ENCODE measurements at regions not wholly inside any gene's neighbourhood (a gene's known extent, or its start where the extent isn't known, plus 50 kb on each side); places are given as distances from the start of the nearest gene placed in this dataset.
"Not testable (repeated sequence)": the region's sequence is repeated elsewhere in the genome, so short reads cannot be mapped to it uniquely, and the experiment has no call there.

DNA sequence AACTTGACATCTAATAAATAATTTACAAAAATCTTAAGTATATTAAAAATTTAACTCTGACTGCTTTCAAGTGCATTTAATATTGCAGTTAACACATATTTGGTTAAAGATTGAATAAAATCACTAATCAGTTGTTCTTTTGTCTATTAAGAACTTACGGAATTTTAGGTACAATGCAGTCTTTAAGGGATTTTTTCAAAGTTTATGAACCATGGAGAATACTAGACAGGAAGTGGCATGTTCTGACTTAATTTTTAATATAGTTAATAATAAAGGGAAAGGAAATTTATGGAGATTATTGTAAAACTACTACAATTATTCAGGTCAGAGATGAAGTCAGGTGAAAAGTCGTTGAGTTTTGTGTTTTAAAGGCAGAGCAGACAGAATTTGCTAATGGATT is 240.9 kb downstream of the CALCRL start:
- no peak for ATAC-seq

GRCh38 chr2:187206471-187206870 is 241.6 kb downstream of the CALCRL start:
- DNase-seq (no peak), ATAC-seq (no peak)
- intact Hi-C loops (cut with DNase I) = no loop called here

More for the DNA sequence above, 240.9 kb downstream of the CALCRL start:
- intact Hi-C loops (cut with DNase I) = no loop called here
- DNase-seq = no peak

DNA sequence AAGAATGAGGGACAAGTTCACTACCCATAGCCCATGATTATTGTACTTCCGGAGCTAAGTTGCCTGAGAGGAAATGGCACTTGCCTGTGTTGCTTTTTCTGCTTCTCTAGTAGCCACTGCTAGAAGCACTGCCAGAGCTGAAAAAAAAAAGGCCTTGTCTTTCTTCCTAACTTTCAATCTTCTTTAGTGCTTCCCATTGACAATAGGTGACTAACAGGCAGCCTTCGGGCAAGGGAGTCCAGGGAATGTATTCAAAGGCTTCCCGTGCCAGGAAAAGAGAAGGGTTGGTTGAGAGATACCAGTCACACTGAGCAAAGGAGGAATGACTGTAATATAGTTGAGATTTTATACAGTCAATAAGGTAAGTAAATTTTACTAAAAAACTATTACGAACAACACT is 242.0 kb downstream of the CALCRL start:
- intact Hi-C loops (cut with DNase I) = no loop called here
- no peak for ATAC-seq
- DNase-seq = no peak

GRCh38 chr2:187198136-187198535 is 249.9 kb downstream of the CALCRL start:
- ATAC-seq (no peak), DNase-seq (no peak)
- intact Hi-C loops (cut with DNase I) = no loop called here

DNA sequence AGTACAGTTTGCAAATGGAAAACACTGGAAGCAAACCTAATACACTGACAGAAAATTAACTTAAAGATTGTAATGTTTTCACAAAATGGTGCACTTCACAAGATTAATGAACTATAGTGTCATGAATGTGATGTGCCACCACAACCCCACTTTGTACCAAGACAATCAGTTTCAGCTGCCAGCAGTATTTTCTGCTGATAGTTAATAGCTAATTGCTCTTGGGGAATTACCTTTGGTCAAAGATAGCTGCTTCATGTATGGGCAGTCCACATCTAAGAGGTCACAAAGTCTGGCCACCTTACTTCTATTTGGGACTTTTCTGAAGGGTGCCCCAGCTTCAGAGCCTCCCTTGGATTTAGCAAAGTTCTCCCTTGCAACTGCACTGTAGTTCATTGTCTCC is 254.0 kb downstream of the CALCRL start:
- intact Hi-C loops (cut with DNase I) = no loop called here
- no peak for ATAC-seq
- no peak for DNase-seq

DNA sequence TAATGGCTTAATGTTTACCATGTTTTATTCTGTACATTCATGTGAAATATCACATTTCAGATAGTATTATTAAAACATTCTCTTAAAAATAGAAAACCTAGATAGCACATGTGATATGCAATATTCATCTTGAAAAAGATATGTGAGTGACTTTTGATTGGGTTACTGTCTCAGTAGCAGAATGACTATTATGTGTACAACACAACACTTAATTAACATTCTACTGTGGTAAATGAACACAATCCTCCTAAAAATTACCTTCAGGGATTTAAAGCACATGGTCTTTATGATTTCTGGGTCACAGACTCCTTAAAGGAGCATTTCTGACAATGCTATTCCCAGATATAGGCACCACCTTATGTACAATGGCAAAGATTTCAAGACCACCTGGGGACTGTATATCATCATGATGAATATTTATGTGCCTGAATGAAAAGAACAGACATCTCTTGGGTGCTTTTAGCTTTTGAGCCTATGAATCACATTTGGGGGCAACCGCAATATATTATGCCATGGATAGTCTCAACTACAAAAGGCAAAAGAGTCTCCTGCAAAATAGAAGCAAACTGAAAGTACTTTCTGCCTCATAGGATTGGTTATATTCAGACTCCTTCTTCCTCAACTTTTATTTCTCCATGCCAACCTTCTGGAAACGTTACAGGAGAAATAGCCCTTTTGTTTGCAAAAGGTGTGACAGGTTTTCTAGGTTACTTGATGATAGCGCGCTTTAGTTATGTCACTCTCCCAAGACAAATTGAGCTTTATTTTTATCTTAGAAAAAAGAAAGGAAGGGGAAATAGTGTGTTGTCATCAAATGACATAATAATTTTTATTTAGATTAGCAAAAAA is 259.0 kb downstream of the CALCRL start:
- intact Hi-C loops (cut with DNase I) = no loop called here
- no peak for DNase-seq
- ATAC-seq = no peak

DNA sequence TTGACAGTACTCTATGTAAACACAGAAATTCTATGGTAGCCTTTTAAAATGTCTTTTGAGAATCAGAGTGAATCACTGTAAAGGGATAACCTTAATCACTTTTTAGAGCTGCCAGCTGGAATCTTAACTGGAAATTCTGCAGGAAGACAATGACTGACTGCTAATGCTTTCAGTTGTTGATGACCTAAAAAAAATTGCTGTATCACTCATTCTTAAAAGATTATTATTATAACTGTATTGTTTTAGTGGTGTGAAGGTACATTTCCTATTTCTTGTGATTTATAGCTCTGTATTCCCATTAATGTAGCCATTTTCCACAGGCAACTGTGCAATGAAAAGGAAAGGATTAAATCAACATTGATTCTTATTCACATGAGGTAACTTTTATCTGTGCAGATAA is 260.5 kb downstream of the CALCRL start:
- intact Hi-C loops (cut with DNase I) = no loop called here
- DNase-seq = no peak
- ATAC-seq = no peak

- ATAC-seq (no peak), DNase-seq (no peak)
- intact Hi-C loops (cut with DNase I) = no loop called here
These were observed 267.5 kb downstream of the CALCRL start for GRCh38 chr2:187180529-187180928.

- intact Hi-C loops (cut with DNase I); DNase-seq; ATAC-seq: not testable (repeated sequence)
These were observed 269.2 kb downstream of the CALCRL start for GRCh38 chr2:187178876-187179275.

DNA sequence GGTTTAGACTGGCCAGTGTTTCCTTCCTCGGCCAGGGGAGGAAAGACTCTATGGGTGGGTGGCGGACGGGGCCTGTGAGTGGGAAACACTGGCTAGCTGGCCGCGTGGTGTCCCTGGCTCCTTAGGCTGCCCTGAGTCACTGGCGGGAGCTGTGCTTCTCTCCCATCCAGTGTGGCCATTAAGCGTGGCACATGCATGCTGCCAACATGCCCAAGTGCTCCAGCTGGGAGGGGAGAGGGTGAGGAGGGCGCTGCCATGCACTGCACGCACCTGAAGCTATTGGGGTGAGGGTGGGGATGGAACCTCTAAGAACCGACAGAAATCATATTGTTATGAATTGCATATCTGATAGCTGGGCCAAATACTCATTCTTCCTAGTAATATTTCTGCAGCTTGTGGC is 270.8 kb downstream of the CALCRL start:
- intact Hi-C loops (cut with DNase I) = no loop called here
- ATAC-seq (no peak), DNase-seq (no peak)

DNA sequence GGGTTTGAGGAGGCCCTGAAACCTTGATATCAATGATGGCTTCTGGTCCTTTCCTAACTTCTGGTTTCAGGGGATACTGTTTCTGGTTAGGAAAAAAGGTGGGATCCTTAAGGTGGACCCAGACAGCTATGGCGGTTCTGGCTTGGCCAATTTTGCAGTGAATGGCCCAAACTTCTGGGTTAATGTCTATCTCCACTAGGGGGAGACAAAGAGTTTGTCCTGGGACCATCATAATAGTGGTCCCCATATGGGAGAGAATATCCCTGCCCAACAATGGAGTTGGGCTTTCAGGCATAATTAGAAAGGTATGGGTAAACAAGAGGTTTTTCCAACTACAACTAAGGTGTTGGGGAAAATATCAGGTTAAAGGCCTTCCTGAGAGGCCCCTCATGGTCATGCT is 273.5 kb downstream of the CALCRL start:
- no peak for ATAC-seq
- no peak for DNase-seq
- intact Hi-C loops (cut with DNase I) = no loop called here

- ATAC-seq (no peak), DNase-seq (no peak)
- intact Hi-C loops (cut with DNase I) = no loop called here
These were observed 276.7 kb downstream of the CALCRL start for GRCh38 chr2:187171318-187171717.

DNA sequence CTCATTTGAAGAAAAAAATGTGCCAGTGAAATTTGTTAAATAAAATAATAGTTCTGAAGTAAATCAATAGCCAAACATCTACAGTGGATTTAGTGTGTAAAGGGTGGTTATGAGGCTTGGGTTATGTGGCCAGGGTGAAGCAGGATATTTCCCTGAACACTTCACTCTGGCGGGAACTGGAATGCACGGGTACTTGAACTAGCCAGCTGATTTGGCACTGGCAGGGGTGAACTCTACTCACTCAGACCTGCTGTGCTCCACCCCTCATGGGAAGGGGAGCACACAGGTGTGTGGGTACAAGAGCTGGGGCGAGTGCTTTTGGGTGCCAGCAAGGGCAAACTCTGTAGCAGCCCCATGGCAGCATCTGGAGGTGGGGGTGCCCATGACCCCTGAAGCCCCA is 278.2 kb downstream of the CALCRL start:
- intact Hi-C loops (cut with DNase I) = no loop called here
- ATAC-seq (no peak), DNase-seq (no peak)

DNA sequence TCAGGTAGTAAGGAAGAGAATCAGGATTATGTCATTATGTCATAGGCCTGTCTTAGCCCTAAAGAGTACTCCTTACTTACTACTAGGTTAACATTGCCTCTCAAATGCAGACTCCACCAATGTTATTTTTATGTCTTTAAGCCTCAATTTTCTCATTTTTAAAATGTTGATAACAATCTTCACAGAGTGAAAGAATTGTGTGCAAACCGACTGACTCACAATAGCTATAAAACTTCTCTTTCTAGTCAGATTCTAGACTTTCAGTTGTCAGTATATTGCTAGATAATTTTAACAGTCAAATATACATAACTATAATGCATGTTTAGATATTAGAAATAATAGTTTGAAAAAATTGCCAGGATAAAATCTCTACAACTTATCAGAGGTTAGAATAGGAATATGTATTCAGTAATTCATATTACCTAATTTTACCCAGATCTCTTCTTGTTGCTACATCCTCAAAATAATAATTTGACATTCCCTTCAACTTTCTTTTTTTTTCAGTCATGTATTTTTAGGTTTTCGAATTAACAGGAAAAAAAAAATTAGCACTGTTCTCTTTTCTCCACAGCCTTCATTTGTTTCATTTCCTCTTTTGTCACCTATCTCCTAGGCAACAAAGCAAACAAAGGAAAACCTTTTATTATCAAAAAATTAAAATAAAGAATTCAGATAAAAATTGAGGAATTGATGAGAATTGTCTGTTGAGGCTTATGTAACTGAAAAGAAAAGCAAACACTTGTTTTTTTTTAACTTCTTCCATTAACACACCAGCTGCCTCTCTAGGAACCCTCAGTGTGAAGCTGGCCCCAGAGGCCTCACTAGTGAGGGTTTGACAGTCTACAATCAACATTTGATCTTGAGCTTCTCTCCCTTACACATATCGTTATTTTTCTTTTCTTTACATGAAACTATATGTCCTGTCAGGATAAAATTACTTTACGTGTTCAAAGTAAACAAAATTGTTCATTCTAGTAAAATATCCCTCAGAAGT is 279.0 kb downstream of the CALCRL start:
- intact Hi-C loops (cut with DNase I) = no loop called here
- peak in 1 of 2 donors; percentile 29 for ATAC-seq

DNA sequence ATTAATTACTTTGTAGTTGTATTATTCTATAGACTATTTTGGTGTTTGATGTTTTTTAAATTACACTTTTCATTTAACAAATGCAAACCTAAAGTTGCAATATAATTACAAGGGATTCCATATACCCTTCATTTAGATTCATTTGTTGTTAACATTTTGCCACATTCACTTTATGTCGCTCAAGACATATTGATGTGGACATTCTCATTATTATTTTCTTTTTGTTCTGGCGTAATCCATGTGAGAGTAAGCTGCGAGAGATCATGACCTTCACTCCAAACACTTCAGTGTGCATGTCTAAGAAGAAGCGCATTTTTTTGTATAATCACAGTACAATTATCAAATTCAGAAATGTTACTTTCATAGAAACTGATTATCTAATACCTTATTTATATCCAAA is 280.6 kb downstream of the CALCRL start:
- intact Hi-C loops (cut with DNase I) = no loop called here
- DNase-seq (no peak), ATAC-seq (no peak)

More for the DNA sequence above, 279.0 kb downstream of the CALCRL start:
- DNase-seq = no peak

DNA sequence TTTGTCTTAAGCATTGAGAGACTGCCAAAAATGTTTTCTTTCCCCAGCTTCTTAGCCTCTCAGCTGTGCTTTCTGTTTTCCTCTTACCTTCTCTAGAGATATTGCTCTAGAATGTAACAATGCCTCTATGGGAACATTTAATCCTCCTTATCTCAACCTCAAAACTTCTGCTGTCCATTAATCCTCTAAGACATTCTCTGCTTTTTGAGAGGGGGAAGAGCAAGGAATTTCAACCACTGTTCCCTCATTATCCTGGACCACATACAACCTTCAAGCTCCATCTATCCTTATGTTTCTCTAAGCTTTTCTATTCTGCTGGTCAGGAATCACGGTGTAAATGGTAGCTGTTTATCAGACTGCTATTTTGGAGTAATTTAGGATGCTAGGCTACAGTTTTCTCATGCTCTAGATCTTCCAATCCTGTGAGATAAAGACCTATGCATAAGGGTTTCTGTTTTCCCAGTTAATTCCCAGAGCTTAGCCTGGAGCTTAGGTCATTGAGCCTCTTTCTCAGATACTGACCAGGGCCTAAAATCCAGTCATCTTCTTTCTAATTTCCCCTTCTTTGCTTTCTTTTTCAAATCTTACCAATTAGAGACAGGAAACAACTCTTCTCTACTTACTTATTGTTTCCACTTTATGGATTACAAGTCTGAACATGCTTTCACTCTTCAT is 282.0 kb downstream of the CALCRL start:
- intact Hi-C loops (cut with DNase I) = no loop called here
- no peak for ATAC-seq
- DNase-seq = no peak

DNA sequence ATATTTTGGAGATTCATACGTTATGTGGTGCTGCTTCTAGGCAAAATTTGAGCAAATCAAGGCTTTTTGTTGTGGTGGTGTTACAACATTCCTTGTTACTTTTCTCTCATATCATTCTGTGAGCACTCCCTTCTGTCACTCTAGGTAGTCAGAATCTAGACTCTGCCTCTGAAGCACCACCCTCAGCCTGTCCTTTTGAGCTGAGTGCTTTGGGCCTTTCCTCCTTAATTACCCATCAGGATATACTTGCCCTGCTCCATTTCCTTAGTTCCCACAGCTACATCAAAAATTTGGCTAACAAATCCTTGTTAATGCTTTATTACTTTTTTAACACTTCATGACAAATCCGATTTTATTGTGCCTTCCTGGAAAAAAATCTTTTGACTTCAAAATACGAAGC is 289.6 kb downstream of the CALCRL start:
- no peak for ATAC-seq
- DNase-seq = no peak
- intact Hi-C loops (cut with DNase I) = no loop called here

- ATAC-seq = no peak
- no peak for DNase-seq
- intact Hi-C loops (cut with DNase I) = no loop called here
These were observed 291.0 kb downstream of the CALCRL start for GRCh38 chr2:187157046-187157445.

DNA sequence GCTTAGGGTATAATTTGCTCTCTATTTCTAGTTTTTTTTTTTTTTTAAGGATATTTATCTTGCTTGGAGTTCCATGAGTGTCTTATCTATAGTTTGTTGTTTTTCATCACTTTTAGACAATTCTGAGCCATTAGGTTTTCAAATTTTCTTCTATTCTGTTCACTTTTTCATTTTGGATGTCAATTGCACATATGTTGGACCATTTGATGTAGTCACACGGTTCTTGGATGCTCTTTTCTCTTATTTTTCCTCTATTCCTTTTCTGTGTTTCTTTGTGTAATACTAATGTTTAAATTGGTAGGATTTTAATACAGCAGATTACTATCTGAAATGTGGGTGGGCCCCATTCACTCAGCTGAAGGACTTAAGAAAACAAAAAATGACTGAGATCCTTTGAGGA is 292.6 kb downstream of the CALCRL start:
- intact Hi-C loops (cut with DNase I) = no loop called here
- DNase-seq (no peak), ATAC-seq (no peak)

- DNase-seq (no peak), ATAC-seq (no peak)
- intact Hi-C loops (cut with DNase I) = no loop called here
These were observed 297.4 kb downstream of the CALCRL start for GRCh38 chr2:187150670-187151069.
